HL-60 (cell line): ENCODE measurements at regions not wholly inside any gene's neighbourhood (a gene's known extent, or its start where the extent isn't known, plus 50 kb on each side); places are given as distances from the start of the nearest gene placed in this dataset.

Experiments used
- DNase-seq, 2 experiments: peaks; one replicate each; pipeline ENCODE4 v3.0.0-alpha.2; 2010 to 2020; ENCODE audit warnings: low read depth in 1 of 2, low spot score in 1 of 2
- H3K27ac ChIP-seq: fragments of 250-450 bp; sonication (Bioruptor Pico); replicated peaks from 2 replicates; pipeline ENCODE4 v1.5.1; 2020; ENCODE audit warnings: mild to moderate bottlenecking, moderate library complexity
- H3K27me3 ChIP-seq: fragments of 250-450 bp; sonication (Bioruptor Pico); 2 replicates; pipeline ENCODE4 v1.5.1; 2021; ENCODE audit warnings: mild to moderate bottlenecking, moderate library complexity; ENCODE audit not compliant: insufficient read depth, poor library complexity, severe bottlenecking
- H3K4me3 ChIP-seq: replicated peaks from 2 replicates; pipeline ENCODE4 v1.5.1; 2011; ENCODE audit warnings: mild to moderate bottlenecking, control low read depth, low read length; ENCODE audit not compliant: insufficient read depth
- CTCF ChIP-seq: IDR thresholded peaks from one replicate; pipeline ENCODE4 v1.5.1; 2011; ENCODE audit warnings: low read length, control low read depth, inconsistent platforms; ENCODE audit not compliant: insufficient read depth
- GABPA ChIP-seq: IDR thresholded peaks from 2 replicates; pipeline ENCODE4 v1.6.1; 2012; ENCODE audit warnings: low read depth
- POLR2AphosphoS5 ChIP-seq: IDR thresholded peaks from 2 replicates; pipeline ENCODE4 v1.6.1; 2012; ENCODE audit warnings: low read depth
- REST ChIP-seq: IDR thresholded peaks from 2 replicates; pipeline ENCODE4 v1.6.1; 2012; ENCODE audit warnings: low read depth; ENCODE audit not compliant: insufficient replicate concordance
- SPI1 ChIP-seq: IDR thresholded peaks from 2 replicates; pipeline ENCODE4 v1.6.1; 2012; ENCODE audit warnings: low read depth, mild to moderate bottlenecking, borderline replicate concordance

GRCh38 chr5:162824360-162824759, 613.0 kb upstream of the CCNG1 start:
- Histone ChIP-seq H3K4me3 (no peak overlapping the region), H3K27ac (no peak overlapping the region), H3K27me3 (no peaks in the 10 kb centered on the region)
- no peak for TF ChIP-seq POLR2AphosphoS5
- TF ChIP-seq GABPA, result no peak
- TF ChIP-seq SPI1, result no peak
- DNase-seq, result no peak

- Histone ChIP-seq H3K27me3 (no peaks in the 10 kb centered on the region), H3K4me3 (no peak overlapping the region), H3K27ac (no peak overlapping the region)
- no peak for DNase-seq
- no peak for TF ChIP-seq SPI1
- no peak for TF ChIP-seq POLR2AphosphoS5
- TF ChIP-seq REST, result no peak
- TF ChIP-seq GABPA, result no peak
- TF ChIP-seq CTCF, result no peak
Observed at GRCh38 chr5:162837155-162837554, 600.2 kb upstream of the CCNG1 start.

GRCh38 chr5:162842727-162843126, 594.7 kb upstream of the CCNG1 start:
- Histone ChIP-seq H3K27ac (no peak overlapping the region), H3K4me3 (no peak overlapping the region), H3K27me3 (no peaks in the 10 kb centered on the region)
- peak; percentile 90 for TF ChIP-seq REST
- TF ChIP-seq GABPA, result no peak
- no peak for DNase-seq

- H3K4me3 ChIP-seq, result no peak overlapping the region
- no peak for DNase-seq
- H3K27ac ChIP-seq, result no peak overlapping the region
- TF ChIP-seq SPI1 (no peak), REST (no peak), POLR2AphosphoS5 (no peak), GABPA (no peak), CTCF (no peak)
- H3K27me3 ChIP-seq, result no peaks in the 10 kb centered on the region
Observed at GRCh38 chr5:162852134-162852533, 585.3 kb upstream of the CCNG1 start.
